Motor neuron (in vitro differentiated cells): ENCODE measurements at regions not wholly inside any gene's neighbourhood (a gene's known extent, or its start where the extent isn't known, plus 50 kb on each side); places are given as distances from the start of the nearest gene placed in this dataset.
"Not testable (repeated sequence)": the region's sequence is repeated elsewhere in the genome, so short reads cannot be mapped to it uniquely, and the experiment has no call there.

ENCODE experiments used
- ATAC-seq, 8 experiments: fragments of 200-7000 bp; cut with Tn5 transposase; replicated peaks in 6 of 8; 2 replicates each; pipeline ENCODE4 v1.8.0; 2021; ENCODE audit warnings: mild to moderate bottlenecking in 8 of 8, moderate library complexity in 8 of 8
- H3K27ac ChIP-seq, 2 donors: fragments of 250-450 bp; sonication (Bioruptor Pico); 2 replicates each; pipeline ENCODE4 v1.9.0; 2021; ENCODE audit warnings: antibody characterized with exemption in 2 of 2, mild to moderate bottlenecking in 2 of 2, moderate library complexity in 1 of 2
- H3K4me1 ChIP-seq, 2 donors: fragments of 250-450 bp; sonication (Bioruptor Pico); replicated peaks in 1 of 2; 2 replicates each; pipeline ENCODE4 v1.6.1; 2021; ENCODE audit warnings: antibody characterized with exemption in 2 of 2, mild to moderate bottlenecking in 2 of 2, moderate library complexity in 1 of 2
- H3K4me3 ChIP-seq, 5 donors: fragments of 250-450 bp; sonication (Bioruptor Pico); 2 replicates each; pipeline ENCODE4 v1.9.0; 2021; ENCODE audit warnings: antibody characterized with exemption in 5 of 5, mild to moderate bottlenecking in 5 of 5, moderate library complexity in 4 of 5
- WGBS, 10 experiments: fragments of 450-650 bp; shearing (Covaris generic); methylation state at CpG; one replicate each; pipeline ENCODE4 v1.0.0; 2022; 5-methylcytosine and 5-hydroxymethylcytosine counted together
- in situ Hi-C, 9 experiments: fragments of 400-800 bp; cut with MboI; loops; one replicate each; pipeline ENCODE4 v1.15.0; 2021; ENCODE audit warnings: low sequenced_read_pairs in 9 of 9, low pct_unique_long_range_greater_than_20kb in 2 of 9; ENCODE audit not compliant: unreplicated experiment in 9 of 9

- H3K4me3 ChIP-seq = no peak overlapping the region
- ATAC-seq = no peak
- 0 to 66% (median 26%) methylated on average over 2 to 3 of the region's 4 CpGs; no CpG with 5 or more reads in 5 of the 10 experiments for WGBS, 10 experiments
- no peak overlapping the region for H3K27ac ChIP-seq
- in situ Hi-C loops = no loop called here
- H3K4me1 ChIP-seq = no peaks in the 10 kb centered on the region
Observed at GRCh38 chr13:58680115-58680514, 1048.6 kb downstream of the PCDH17 start.

GRCh38 chr13:58682616-58683015, 1051.1 kb downstream of the PCDH17 start:
- Histone ChIP-seq H3K27ac (no peak overlapping the region), H3K4me1 (no peaks in the 10 kb centered on the region), H3K4me3 (no peak overlapping the region)
- in situ Hi-C loops = no loop called here
- WGBS, 10 experiments = 29 to 100% (median 83%) methylated on average over 1 to 4 of the region's 4 CpGs; no CpG with 5 or more reads in 2 of the 10 experiments
- no peak for ATAC-seq

DNA sequence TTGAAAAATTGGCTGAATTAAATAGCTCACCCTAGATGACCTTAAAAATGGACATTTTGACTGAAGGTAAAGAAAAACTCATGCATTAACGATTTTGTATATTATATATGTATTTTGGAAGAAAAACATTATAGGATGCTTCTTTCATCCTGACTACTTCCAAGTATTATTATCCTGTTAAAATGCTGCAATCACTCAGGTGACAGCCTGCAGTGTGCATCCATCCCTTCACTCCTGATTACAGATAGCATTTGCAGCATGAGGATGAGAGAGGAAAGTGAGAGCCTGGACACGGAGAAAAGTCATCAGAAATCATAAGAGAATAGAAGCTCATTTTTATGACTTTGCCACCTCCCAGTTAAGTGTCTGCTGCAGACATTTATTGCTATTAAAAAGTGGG, 1055.6 kb downstream of the PCDH17 start:
- ATAC-seq = peak in 3 of 8 experiments; percentile 48 to 66 (median 54)
- Histone ChIP-seq H3K4me1 (no peaks in the 10 kb centered on the region), H3K4me3 (no peak overlapping the region), H3K27ac (no peak overlapping the region)
- in situ Hi-C loops = no loop called here
- 8 to 100% (median 61%) methylated on average over 1 to 2 of the region's 2 CpGs; no CpG with 5 or more reads in 2 of the 10 experiments for WGBS, 10 experiments

- no peak overlapping the region for H3K27ac ChIP-seq
- no peak for ATAC-seq
- in situ Hi-C loops = no loop called here
- H3K4me3 ChIP-seq = no peak overlapping the region
- H3K4me1 ChIP-seq = no peaks in the 10 kb centered on the region
Observed at GRCh38 chr13:58698531-58698930, 1067.0 kb downstream of the PCDH17 start.

GRCh38 chr13:58704953-58705352, 1073.4 kb downstream of the PCDH17 start:
- no peak overlapping the region for H3K4me3 ChIP-seq
- no peaks in the 10 kb centered on the region for H3K4me1 ChIP-seq
- 0 to 86% (median 56%) methylated on average over 1 to 2 of the region's 2 CpGs for WGBS, 10 experiments
- no peak overlapping the region for H3K27ac ChIP-seq
- ATAC-seq = no peak
- in situ Hi-C loops = no loop called here

GRCh38 chr13:58706421-58706820, 1074.9 kb downstream of the PCDH17 start:
- ATAC-seq = no peak
- 0 to 100% (median 61%) methylated on average over 1 to 2 of the region's 2 CpGs; no CpG with 5 or more reads in 4 of the 10 experiments for WGBS, 10 experiments
- Histone ChIP-seq H3K4me3 (no peak overlapping the region), H3K27ac (no peak overlapping the region), H3K4me1 (no peaks in the 10 kb centered on the region)
- in situ Hi-C loops = no loop called here

DNA sequence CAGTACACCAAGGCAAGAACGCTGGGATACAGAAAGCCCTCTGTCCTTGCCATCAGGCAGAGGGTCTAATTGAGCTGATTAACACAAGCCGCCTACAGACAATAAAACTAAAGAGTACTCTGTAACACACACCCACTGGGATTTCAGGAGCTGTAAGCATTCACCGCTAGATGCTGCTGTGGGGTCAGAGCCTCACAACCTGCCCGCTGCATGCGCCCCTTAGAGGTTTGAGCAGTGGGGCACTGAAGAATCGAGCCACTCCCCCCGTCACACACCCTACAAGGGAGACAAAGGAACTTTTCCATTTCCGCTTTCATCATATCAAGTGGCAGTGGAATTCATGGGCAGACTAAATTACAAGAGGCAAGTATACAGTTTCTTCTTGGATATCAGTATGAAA, 1080.6 kb downstream of the PCDH17 start:
- 17 to 100% (median 50%) methylated on average over 1 to 7 of the region's 8 CpGs; no CpG with 5 or more reads in 3 of the 10 experiments for WGBS, 10 experiments
- ATAC-seq = no peak
- Histone ChIP-seq H3K4me1 (no peaks in the 10 kb centered on the region), H3K4me3 (no peak overlapping the region), H3K27ac (no peak overlapping the region)
- in situ Hi-C loops = no loop called here

GRCh38 chr13:58714016-58714415, 1082.5 kb downstream of the PCDH17 start:
- WGBS, 10 experiments = no CpG with 5 or more reads among the region's 25 CpGs
- ATAC-seq, in situ Hi-C loops, H3K4me1 ChIP-seq, H3K4me3 ChIP-seq, H3K27ac ChIP-seq: not testable (repeated sequence)

- in situ Hi-C loops = no loop called here
- H3K4me1 ChIP-seq = no peaks in the 10 kb centered on the region
- WGBS, 10 experiments = 15 to 100% (median 81%) methylated on average over 1 of the region's 1 CpG
- H3K27ac ChIP-seq = no peak overlapping the region
- ATAC-seq = no peak
- no peak overlapping the region for H3K4me3 ChIP-seq
Observed at GRCh38 chr13:58721273-58721672, 1089.7 kb downstream of the PCDH17 start.

DNA sequence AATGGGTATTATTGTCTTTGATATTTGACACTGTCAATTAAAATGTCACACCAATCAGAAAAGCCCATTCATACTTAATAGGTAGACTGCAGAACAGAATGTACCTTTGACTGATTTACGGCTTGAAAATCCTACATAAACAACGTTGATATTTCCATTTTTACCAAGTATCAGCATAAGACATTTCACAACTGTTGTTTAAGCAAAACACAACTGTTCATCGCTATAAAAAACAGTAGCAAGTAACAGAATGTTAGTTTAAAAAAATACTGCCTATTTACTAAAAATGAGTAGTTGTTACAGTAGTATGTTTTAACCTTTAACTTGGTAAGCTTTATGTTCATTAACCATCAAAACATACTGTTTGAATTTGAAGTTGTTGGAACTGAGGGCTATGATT, 1096.6 kb downstream of the PCDH17 start:
- no peak for ATAC-seq
- Histone ChIP-seq H3K4me3 (no peak overlapping the region), H3K27ac (no peak overlapping the region), H3K4me1 (peaks cover 0 to 6% of the 10 kb centered on the region in 2 donors)
- in situ Hi-C loops = no loop called here
- 0 to 100% (median 40%) methylated on average over 1 to 3 of the region's 3 CpGs; no CpG with 5 or more reads in 1 of the 10 experiments for WGBS, 10 experiments

- in situ Hi-C loops = no loop called here
- Histone ChIP-seq H3K4me3 (no peak overlapping the region), H3K4me1 (peaks cover 0 to 6% of the 10 kb centered on the region in 2 donors), H3K27ac (no peak overlapping the region)
- 0 to 77% (median 24%) methylated on average over 1 of the region's 1 CpG; no CpG with 5 or more reads in 2 of the 10 experiments for whole genome bisulfite sequencing, 10 experiments
- ATAC-seq = peak in 1 of 8 experiments; percentile 52
Observed at GRCh38 chr13:58729361-58729760, 1097.8 kb downstream of the PCDH17 start.

DNA sequence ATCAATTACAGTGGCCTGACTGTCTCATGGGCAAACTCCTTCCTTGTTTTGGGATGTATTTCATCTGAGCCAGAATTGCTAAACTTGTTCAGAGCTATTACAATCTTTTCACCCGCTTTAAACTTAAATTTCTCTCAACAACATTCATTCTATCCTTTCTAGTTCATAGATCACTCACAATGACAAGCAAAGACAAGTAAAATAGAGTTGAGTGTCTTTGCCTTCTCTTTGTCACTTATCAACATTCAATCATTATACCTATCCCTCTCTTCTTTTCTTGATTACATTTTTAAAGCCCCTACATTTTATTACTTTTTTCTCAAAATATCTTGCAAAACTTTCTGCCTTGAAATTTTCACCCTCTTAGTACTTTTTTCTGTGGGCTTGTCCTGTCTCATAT, 1113.1 kb downstream of the PCDH17 start:
- 0 to 100% (median 82%) methylated on average over 1 of the region's 1 CpG for WGBS, 10 experiments
- no peak for ATAC-seq
- in situ Hi-C loops = no loop called here

GRCh38 chr13:58767566-58767965, 1136.0 kb downstream of the PCDH17 start:
- no peak overlapping the region for H3K4me3 ChIP-seq
- H3K4me1 ChIP-seq = peaks cover 0 to 2% of the 10 kb centered on the region in 2 donors
- ATAC-seq = no peak
- no peak overlapping the region for H3K27ac ChIP-seq
- in situ Hi-C loops = no loop called here
- WGBS, 10 experiments = 0 to 100% (median 89%) methylated on average over 1 to 2 of the region's 2 CpGs; no CpG with 5 or more reads in 2 of the 10 experiments

More for the DNA sequence above, 1113.1 kb downstream of the PCDH17 start:
- Histone ChIP-seq H3K4me1 (peaks cover 0 to 5% of the 10 kb centered on the region in 2 donors), H3K4me3 (no peak overlapping the region), H3K27ac (no peak overlapping the region)

GRCh38 chr13:58773280-58773859, 1141.8 kb downstream of the PCDH17 start:
- WGBS, 10 experiments = no CpG with 5 or more reads among the region's 25 CpGs
- Histone ChIP-seq H3K4me1 (no peaks in the 10 kb centered on the region), H3K27ac (no peak overlapping the region), H3K4me3 (no peak overlapping the region)
- in situ Hi-C loops = no loop called here
- no peak for ATAC-seq
